SU-DHL-6 (cell line): ENCODE measurements at regions not wholly inside any gene's neighbourhood (a gene's known extent, or its start where the extent isn't known, plus 50 kb on each side); places are given as distances from the start of the nearest gene placed in this dataset.

Experiments used
- H2AFZ ChIP-seq: fragments of 200-600 bp; sonication (generic); 2 replicates; pipeline ENCODE4 v1.6.1; 2014; ENCODE audit warnings: low read depth, mild to moderate bottlenecking, moderate library complexity, mixed read lengths, antibody characterized with exemption, low read length; ENCODE audit not compliant: severe bottlenecking
- H3F3A ChIP-seq: fragments of 200-600 bp; shearing (Covaris generic); 2 replicates; pipeline ENCODE4 v1.6.0; 2016; ENCODE audit warnings: antibody characterized with exemption, mild to moderate bottlenecking; ENCODE audit not compliant: insufficient read depth
- H3K27ac ChIP-seq: fragments of 200-600 bp; sonication (generic); 2 replicates; pipeline ENCODE4 v1.5.1; 2016; ENCODE audit warnings: low read depth, mild to moderate bottlenecking, low read length, moderate library complexity, mixed read lengths
- H3K27me3 ChIP-seq: fragments of 200-600 bp; sonication (generic), shearing (Covaris generic); 2 replicates; pipeline ENCODE4 v1.6.0; 2014; ENCODE audit warnings: mild to moderate bottlenecking, low read length
- H3K36me3 ChIP-seq: fragments of 200-600 bp; sonication (generic); 2 replicates; pipeline ENCODE4 v1.6.1; 2014; ENCODE audit warnings: mild to moderate bottlenecking, low read length, mixed read lengths
- H3K4me2 ChIP-seq: fragments of 300-600, 200-600 bp; shearing (Covaris generic), sonication (generic); 2 replicates; pipeline ENCODE4 v1.6.0; 2014; ENCODE audit warnings: low read length, low read depth, mild to moderate bottlenecking; ENCODE audit not compliant: poor library complexity, severe bottlenecking
- H3K4me3 ChIP-seq: fragments of 200-600 bp; sonication (generic); 2 replicates; pipeline ENCODE4 v1.5.1; 2014; ENCODE audit warnings: antibody characterized with exemption, low read length, mild to moderate bottlenecking, mixed read lengths; ENCODE audit not compliant: insufficient read depth, poor library complexity, severe bottlenecking
- H3K79me2 ChIP-seq: fragments of 200-600 bp; sonication (generic); 2 replicates; pipeline ENCODE4 v1.6.1; 2014; ENCODE audit warnings: mild to moderate bottlenecking, low read length, moderate library complexity; ENCODE audit not compliant: insufficient read depth
- H3K9ac ChIP-seq: fragments of 200-600 bp; sonication (generic); 2 replicates; pipeline ENCODE4 v1.7.0; 2014; ENCODE audit warnings: mild to moderate bottlenecking, low read length
- H3K9me2 ChIP-seq: fragments of 200-600 bp; sonication (generic); replicated peaks from 2 replicates; pipeline ENCODE4 v1.6.1; 2014; ENCODE audit warnings: low read length; ENCODE audit not compliant: insufficient read depth
- H3K9me3 ChIP-seq: fragments of 200-600 bp; sonication (generic); 2 replicates; pipeline ENCODE4 v1.6.1; 2014; ENCODE audit warnings: low read length, mixed read lengths; ENCODE audit not compliant: insufficient read depth
- H4K20me1 ChIP-seq: fragments of 200-600 bp; sonication (generic); 2 replicates; pipeline ENCODE4 v1.6.1; 2014; ENCODE audit warnings: low read depth, mild to moderate bottlenecking, antibody characterized with exemption, low read length, moderate library complexity, mixed read lengths
- EZH2phosphoT487 ChIP-seq: fragments of 200-600 bp; sonication (generic), shearing (Covaris generic); conservative IDR thresholded peaks from 2 replicates; pipeline ENCODE4 v1.6.1; 2018; ENCODE audit warnings: mild to moderate bottlenecking, antibody characterized with exemption, low read length, moderate library complexity, mixed read lengths
- TF ChIP-seq, protein P1 (sequence below): fragments of 200-600 bp; sonication (generic); IDR thresholded peaks from one replicate; pipeline ENCODE4 v1.5.1; 2017; ENCODE audit warnings: antibody characterized with exemption, mild to moderate bottlenecking, low read length, moderate library complexity; ENCODE audit not compliant: insufficient read depth, poor library complexity, severe bottlenecking

GRCh38 chr5:57594436-57594835 lies 111.8 kb upstream of the ACTBL2 start:
- Histone ChIP-seq H3K4me2 (no peak overlapping the region), H3K79me2 (no peaks in the 10 kb centered on the region)

DNA sequence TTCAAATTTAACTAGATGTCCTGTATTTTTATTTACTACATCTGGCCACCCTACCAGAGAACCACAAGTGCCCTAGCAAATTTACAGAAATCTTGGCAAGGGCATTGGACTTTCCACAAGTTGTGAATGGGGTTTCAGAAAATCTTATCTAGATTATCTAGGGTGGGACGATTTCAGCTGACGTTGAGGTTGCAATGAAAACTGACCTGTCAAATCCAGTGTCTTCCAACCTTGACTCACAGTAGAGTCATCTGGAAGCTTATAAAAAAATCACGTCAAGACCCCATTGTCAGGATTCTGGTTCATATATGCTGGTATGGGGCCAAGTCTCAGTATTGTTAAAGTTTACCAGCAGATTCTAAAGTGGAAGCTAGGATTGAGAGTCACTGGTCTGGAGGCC lies 109.6 kb upstream of the ACTBL2 start:
- no peak overlapping the region for H3K4me2 ChIP-seq
- H3K9me3 ChIP-seq, result no peaks in the 10 kb centered on the region
- no peaks in the 10 kb centered on the region for H3K36me3 ChIP-seq
- TF ChIP-seq, protein P1, sequence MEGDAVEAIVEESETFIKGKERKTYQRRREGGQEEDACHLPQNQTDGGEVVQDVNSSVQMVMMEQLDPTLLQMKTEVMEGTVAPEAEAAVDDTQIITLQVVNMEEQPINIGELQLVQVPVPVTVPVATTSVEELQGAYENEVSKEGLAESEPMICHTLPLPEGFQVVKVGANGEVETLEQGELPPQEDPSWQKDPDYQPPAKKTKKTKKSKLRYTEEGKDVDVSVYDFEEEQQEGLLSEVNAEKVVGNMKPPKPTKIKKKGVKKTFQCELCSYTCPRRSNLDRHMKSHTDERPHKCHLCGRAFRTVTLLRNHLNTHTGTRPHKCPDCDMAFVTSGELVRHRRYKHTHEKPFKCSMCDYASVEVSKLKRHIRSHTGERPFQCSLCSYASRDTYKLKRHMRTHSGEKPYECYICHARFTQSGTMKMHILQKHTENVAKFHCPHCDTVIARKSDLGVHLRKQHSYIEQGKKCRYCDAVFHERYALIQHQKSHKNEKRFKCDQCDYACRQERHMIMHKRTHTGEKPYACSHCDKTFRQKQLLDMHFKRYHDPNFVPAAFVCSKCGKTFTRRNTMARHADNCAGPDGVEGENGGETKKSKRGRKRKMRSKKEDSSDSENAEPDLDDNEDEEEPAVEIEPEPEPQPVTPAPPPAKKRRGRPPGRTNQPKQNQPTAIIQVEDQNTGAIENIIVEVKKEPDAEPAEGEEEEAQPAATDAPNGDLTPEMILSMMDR, result no peak
- TF ChIP-seq EZH2phosphoT487, result no peak
- H3K27ac ChIP-seq, result no peak overlapping the region
- no peak overlapping the region for H2AFZ ChIP-seq
- H3F3A ChIP-seq, result no peaks in the 10 kb centered on the region
- no peak overlapping the region for H3K4me3 ChIP-seq
- H3K79me2 ChIP-seq, result no peaks in the 10 kb centered on the region
- no peaks in the 10 kb centered on the region for H3K27me3 ChIP-seq
- no peaks in the 10 kb centered on the region for H3K9me2 ChIP-seq
- no peak overlapping the region for H3K9ac ChIP-seq
- no peaks in the 10 kb centered on the region for H4K20me1 ChIP-seq

More at GRCh38 chr5:57594436-57594835, 111.8 kb upstream of the ACTBL2 start:
- Histone ChIP-seq H3K9ac (no peak overlapping the region), H4K20me1 (no peaks in the 10 kb centered on the region), H3K27me3 (no peaks in the 10 kb centered on the region), H3K36me3 (no peaks in the 10 kb centered on the region), H3K9me3 (no peaks in the 10 kb centered on the region), H3K4me3 (no peak overlapping the region), H3F3A (no peaks in the 10 kb centered on the region), H3K9me2 (no peaks in the 10 kb centered on the region), H3K27ac (no peak overlapping the region), H2AFZ (no peak overlapping the region)
- no peak for TF ChIP-seq EZH2phosphoT487
- TF ChIP-seq, protein P1, result no peak

DNA sequence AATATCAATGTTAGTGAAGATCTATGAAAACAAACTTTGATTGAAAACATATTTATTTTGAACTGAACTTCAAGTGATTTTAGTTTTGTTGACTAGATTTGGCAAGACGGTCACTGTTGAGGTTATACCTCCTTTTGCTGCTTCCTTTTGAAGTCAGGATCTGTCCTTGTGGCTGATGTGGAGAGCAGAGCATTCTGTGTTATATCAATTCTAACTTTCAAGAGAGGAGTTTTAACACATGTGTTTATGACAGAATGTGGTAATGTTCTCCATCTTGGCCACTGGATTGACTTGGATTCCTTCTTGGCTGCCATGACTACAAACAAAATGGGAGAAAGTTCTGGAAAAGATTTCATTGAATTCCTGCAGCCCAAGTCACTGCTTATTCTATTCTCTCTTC lies 104.0 kb upstream of the ACTBL2 start:
- Histone ChIP-seq H3K4me2 (no peak overlapping the region), H3K27ac (no peak overlapping the region), H3K4me3 (no peak overlapping the region), H3K36me3 (no peaks in the 10 kb centered on the region), H3K9me3 (no peaks in the 10 kb centered on the region), H4K20me1 (no peaks in the 10 kb centered on the region), H2AFZ (no peak overlapping the region), H3K79me2 (no peaks in the 10 kb centered on the region), H3K9me2 (no peaks in the 10 kb centered on the region), H3F3A (no peaks in the 10 kb centered on the region), H3K27me3 (no peaks in the 10 kb centered on the region), H3K9ac (no peak overlapping the region)
- no peak for TF ChIP-seq EZH2phosphoT487
- TF ChIP-seq, protein P1, result no peak
